ENCODE measurements at regions not wholly inside any gene's neighbourhood (a gene's known extent, or its start where the extent isn't known, plus 50 kb on each side); places are given as distances from the start of the nearest gene placed in this dataset.
"Not testable (repeated sequence)": the region's sequence is repeated elsewhere in the genome, so short reads cannot be mapped to it uniquely, and the experiment has no call there.

DNA sequence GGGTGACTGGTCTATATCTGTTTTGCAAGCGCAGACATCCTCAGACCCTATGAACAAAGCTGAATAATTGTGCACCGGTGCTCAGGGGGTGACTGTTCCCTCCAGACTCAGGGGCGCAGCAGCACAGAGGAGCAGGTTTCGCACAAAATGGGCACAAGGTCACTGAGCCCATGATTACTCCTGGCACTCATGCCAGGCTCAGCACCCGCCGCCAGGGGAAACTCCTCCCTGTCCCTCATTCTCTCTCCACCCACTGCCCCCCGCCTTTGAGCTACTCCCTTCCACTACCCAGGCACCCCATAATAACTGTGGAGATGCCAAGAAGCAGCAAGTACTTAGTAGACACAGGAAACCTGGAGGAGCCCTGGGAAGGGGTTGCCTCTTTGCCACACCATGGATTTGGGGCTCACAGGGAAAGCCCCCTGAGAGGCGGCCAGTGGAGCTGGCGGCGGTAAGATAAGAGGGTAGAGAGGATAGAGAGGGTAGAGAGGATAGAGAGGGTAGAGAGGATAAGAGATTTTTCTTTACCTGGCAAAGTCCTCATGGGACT is 198.8 kb downstream of the CTTN start:
- Histone ChIP-seq H3K9me3 (no peaks in the 10 kb centered on the region), H3K9me2 (no peaks in the 10 kb centered on the region), H3K27ac (ENCODE audit: low read depth in 2 of 2, low read length in 1 of 2) (no peak overlapping the region), H3K36me3 (replicated peaks in 1 of 2; ENCODE audit: control insufficient read depth in 1 of 2, insufficient read depth in 2 of 2, low read length in 1 of 2) (no peaks in the 10 kb centered on the region), H2AFZ (ENCODE audit: low read depth) (no peak overlapping the region), H3K27me3 (ENCODE audit: insufficient read depth) (no peaks in the 10 kb centered on the region), H3K9ac (no peak overlapping the region), H3K79me2 (ENCODE audit: insufficient read depth) (no peaks in the 10 kb centered on the region), H3K4me3 (ENCODE audit: low read depth in 2 of 2, low read length in 1 of 2) (no peak overlapping the region), H3K4me1 (ENCODE audit: control insufficient read depth in 1 of 2, insufficient read depth in 2 of 2, low read depth in 1 of 2, low read length in 1 of 2) (peaks cover 0 to 4% of the 10 kb centered on the region in 2 experiments; a peak in 1 of 4 replicates), H4K20me1 (ENCODE audit: insufficient read depth) (no peaks in the 10 kb centered on the region), H3F3A (replicated peaks; ENCODE audit: insufficient read depth) (no peaks in the 10 kb centered on the region), H3K4me2 (no peak overlapping the region)
- POLR2A ChIA-PET: interaction anchor here (1.3 kb wide), 1 partner anchor 15 kb away, joined by 4 read pairs; no protein-coding TSS in a partner anchor
- TF ChIP-seq FOXJ3 (CRISPR knock-in tag; IDR thresholded peaks at IDR 0.05): no peak
- no peak for DNase-seq
- 87% methylated on average over 8 of the region's 10 CpGs for WGBS (ENCODE audit: low lambda C conversion rate)
- CTCF ChIA-PET: interaction anchor here (0.6 kb wide), 1 partner anchor 983 kb away, joined by 3 read pairs; no protein-coding TSS in a partner anchor

GRCh38 chr11:70597751-70598625 is 199.7 kb downstream of the CTTN start:
- TF ChIP-seq FOXJ3 (CRISPR knock-in tag; IDR thresholded peaks at IDR 0.05) (no peak), IRF3 (IDR thresholded peaks at IDR 0.05; ENCODE audit: low read depth, low read length) (no peak), YY1 (IDR thresholded peaks at IDR 0.05; ENCODE audit: low read depth) (no peak), GATA2 (CRISPR knock-in tag; IDR thresholded peaks at IDR 0.05) (no peak), ZBTB33 (IDR thresholded peaks at IDR 0.05; ENCODE audit: borderline replicate concordance, low read depth) (no peak), JUND (IDR thresholded peaks at IDR 0.05) (no peak), ELF1 (IDR thresholded peaks at IDR 0.05) (no peak)
- no peaks in the 10 kb centered on the region for H3K36me3 ChIP-seq (replicated peaks in 1 of 2; ENCODE audit: control insufficient read depth in 1 of 2, insufficient read depth in 2 of 2, low read length in 1 of 2)
- H3K79me2 ChIP-seq (ENCODE audit: insufficient read depth): no peaks in the 10 kb centered on the region
- H3K9me2 ChIP-seq: no peaks in the 10 kb centered on the region
- H3K27me3 ChIP-seq (ENCODE audit: insufficient read depth): no peaks in the 10 kb centered on the region
- peaks cover 0 to 6% of the 10 kb centered on the region in 2 experiments; a peak in 1 of 4 replicates for H3K4me1 ChIP-seq (ENCODE audit: control insufficient read depth in 1 of 2, insufficient read depth in 2 of 2, low read depth in 1 of 2, low read length in 1 of 2)
- H3K4me2 ChIP-seq: no peak overlapping the region
- no peak overlapping the region for H3K27ac ChIP-seq (ENCODE audit: low read depth in 2 of 2, low read length in 1 of 2)
- H2AFZ ChIP-seq (ENCODE audit: low read depth): no peak overlapping the region
- no peak for DNase-seq
- H4K20me1 ChIP-seq (ENCODE audit: insufficient read depth): no peaks in the 10 kb centered on the region
- ChIA-PET CTCF (interaction anchor here (0.8 to 1.1 kb wide), 2 partner anchors 12 to 162 kb away, joined by 3 read pairs; no protein-coding TSS in a partner anchor), POLR2A (interaction anchor here (1.3 kb wide), 1 partner anchor 16 kb away, joined by 4 read pairs; no protein-coding TSS in a partner anchor)
- H3K9me3 ChIP-seq: no peaks in the 10 kb centered on the region
- no peaks in the 10 kb centered on the region for H3F3A ChIP-seq (replicated peaks; ENCODE audit: insufficient read depth)
- H3K9ac ChIP-seq: no peak overlapping the region
- no peak overlapping the region for H3K4me3 ChIP-seq (ENCODE audit: low read depth in 2 of 2, low read length in 1 of 2)
- 79% methylated on average over 17 of the region's 20 CpGs for WGBS (ENCODE audit: low lambda C conversion rate)

GRCh38 chr11:70600911-70601415 is 202.6 kb downstream of the CTTN start:
- H3K27ac ChIP-seq (ENCODE audit: low read depth in 2 of 2, low read length in 1 of 2); H3K9ac ChIP-seq; H3K36me3 ChIP-seq (replicated peaks in 1 of 2; ENCODE audit: control insufficient read depth in 1 of 2, insufficient read depth in 2 of 2, low read length in 1 of 2); H3F3A ChIP-seq (replicated peaks; ENCODE audit: insufficient read depth); H3K9me2 ChIP-seq; POLR2A ChIA-PET; H3K4me3 ChIP-seq (ENCODE audit: low read depth in 2 of 2, low read length in 1 of 2); H2AFZ ChIP-seq (ENCODE audit: low read depth); DNase-seq; H3K4me1 ChIP-seq (ENCODE audit: control insufficient read depth in 1 of 2, insufficient read depth in 2 of 2, low read depth in 1 of 2, low read length in 1 of 2); H4K20me1 ChIP-seq (ENCODE audit: insufficient read depth); H3K27me3 ChIP-seq (ENCODE audit: insufficient read depth); H3K9me3 ChIP-seq; H3K79me2 ChIP-seq (ENCODE audit: insufficient read depth); H3K4me2 ChIP-seq: not testable (repeated sequence)
- WGBS (ENCODE audit: low lambda C conversion rate): 63% methylated on average over 7 of the region's 7 CpGs
- CTCF ChIA-PET: interaction anchor here (0.7 kb wide), 1 partner anchor 12 kb away, joined by 3 read pairs; no protein-coding TSS in a partner anchor

Measured in SK-N-SH (cell line).